ENCODE measurements at regions not wholly inside any gene's neighbourhood (a gene's known extent, or its start where the extent isn't known, plus 50 kb on each side); places are given as distances from the start of the nearest gene placed in this dataset.

- Mint-ChIP-seq H3K27ac (no peak overlapping the region), H3K9me3 (ENCODE audit: low read depth) (no peaks in the 10 kb centered on the region), H3K4me1 (ENCODE audit: low read depth) (no peaks in the 10 kb centered on the region), H3K36me3 (no peaks in the 10 kb centered on the region), H3K27me3 (no peaks in the 10 kb centered on the region), H3K4me3 (no peak overlapping the region)
Observed at GRCh38 chr7:15801041-15801440, 114.6 kb upstream of the MEOX2 start.

DNA sequence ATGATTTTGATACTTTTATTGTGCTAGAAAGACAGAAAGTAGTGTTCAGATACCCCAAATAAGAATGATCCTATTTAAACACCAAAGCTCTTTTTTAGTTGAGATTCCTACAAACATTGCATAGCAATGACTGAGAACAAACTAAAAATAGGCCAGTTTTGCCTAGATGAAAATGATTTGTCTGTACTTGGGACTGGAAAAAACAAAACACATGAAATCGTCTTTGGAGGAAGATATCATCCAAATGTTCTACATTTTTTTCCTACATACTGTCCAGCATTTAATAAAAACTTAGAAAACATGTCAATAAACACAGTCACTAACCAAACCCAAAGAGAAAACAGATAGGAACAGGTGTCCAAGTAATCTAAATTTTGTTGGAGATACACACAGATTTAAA, 111.6 kb upstream of the MEOX2 start:
- H3K4me1 Mint-ChIP-seq (ENCODE audit: low read depth) = no peaks in the 10 kb centered on the region
- no peak overlapping the region for H3K4me3 Mint-ChIP-seq
- no peaks in the 10 kb centered on the region for H3K27me3 Mint-ChIP-seq
- no peak overlapping the region for H3K27ac Mint-ChIP-seq
- H3K36me3 Mint-ChIP-seq = no peaks in the 10 kb centered on the region
- H3K9me3 Mint-ChIP-seq (ENCODE audit: low read depth) = no peaks in the 10 kb centered on the region

DNA sequence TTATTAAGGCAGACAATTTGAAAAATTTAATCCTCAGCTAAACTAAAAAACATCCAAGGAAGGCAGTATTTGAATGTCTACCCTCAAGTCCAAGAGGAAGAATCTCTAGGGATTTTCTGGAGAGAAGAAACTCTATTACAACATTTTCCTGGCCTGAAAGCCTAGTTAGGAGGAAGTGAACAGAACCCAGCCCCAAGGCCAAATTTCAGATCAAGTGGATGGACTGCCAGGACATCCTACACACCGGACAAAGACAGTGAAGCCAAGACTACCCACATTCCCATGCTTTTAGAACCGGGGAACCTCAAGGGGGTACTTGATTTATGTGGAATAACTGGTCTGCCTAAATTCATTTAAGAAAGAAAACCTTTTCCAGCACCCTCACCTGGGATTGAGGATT, 108.9 kb upstream of the MEOX2 start:
- Mint-ChIP-seq H3K4me3 (no peak overlapping the region), H3K4me1 (ENCODE audit: low read depth) (no peaks in the 10 kb centered on the region), H3K36me3 (no peaks in the 10 kb centered on the region), H3K27ac (no peak overlapping the region), H3K9me3 (ENCODE audit: low read depth) (no peaks in the 10 kb centered on the region), H3K27me3 (no peaks in the 10 kb centered on the region)

DNA sequence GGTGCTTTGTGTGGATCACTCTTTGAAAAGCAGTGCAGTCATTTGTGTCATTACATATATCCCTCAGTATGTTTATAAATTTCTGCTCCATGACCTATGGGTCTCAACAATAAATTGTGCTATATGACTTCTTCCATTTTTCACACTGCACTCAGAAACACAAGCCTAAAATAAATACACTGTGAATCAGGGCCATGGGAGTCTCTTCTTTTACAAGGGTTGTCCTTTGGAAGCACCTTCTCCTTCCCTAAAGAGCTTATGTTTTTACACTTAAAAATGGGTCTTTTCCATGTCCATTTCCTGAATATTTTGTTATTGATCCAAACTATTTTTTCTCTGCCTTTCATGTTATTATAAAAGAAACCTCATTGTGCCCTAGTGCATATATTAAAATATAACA, 108.3 kb upstream of the MEOX2 start:
- Mint-ChIP-seq H3K4me3 (no peak overlapping the region), H3K27ac (no peak overlapping the region), H3K4me1 (ENCODE audit: low read depth) (no peaks in the 10 kb centered on the region), H3K36me3 (no peaks in the 10 kb centered on the region), H3K27me3 (no peaks in the 10 kb centered on the region), H3K9me3 (ENCODE audit: low read depth) (peaks cover 5% of the 10 kb centered on the region)

DNA sequence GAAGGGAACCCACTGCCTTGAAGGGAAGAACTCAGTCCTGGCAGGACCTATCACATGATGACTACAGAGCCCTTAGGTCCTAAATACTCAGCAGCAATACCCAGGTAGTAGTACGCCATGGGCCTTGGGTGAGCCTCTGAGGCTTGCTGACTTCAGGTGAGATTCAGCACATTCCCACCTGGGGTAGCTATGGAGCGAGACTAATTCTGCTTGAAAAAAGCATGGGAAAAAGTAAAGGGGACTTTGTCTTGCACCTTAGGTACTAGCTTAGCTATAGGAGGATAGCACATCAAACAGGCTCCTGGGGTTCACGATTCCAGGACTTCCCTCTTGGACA, 98.2 kb upstream of the MEOX2 start:
- no peak overlapping the region for H3K4me3 Mint-ChIP-seq
- no peaks in the 10 kb centered on the region for H3K27me3 Mint-ChIP-seq
- no peak overlapping the region for H3K27ac Mint-ChIP-seq
- no peaks in the 10 kb centered on the region for H3K4me1 Mint-ChIP-seq (ENCODE audit: low read depth)
- no peaks in the 10 kb centered on the region for H3K36me3 Mint-ChIP-seq
- H3K9me3 Mint-ChIP-seq (ENCODE audit: low read depth) = peaks cover 12% of the 10 kb centered on the region

DNA sequence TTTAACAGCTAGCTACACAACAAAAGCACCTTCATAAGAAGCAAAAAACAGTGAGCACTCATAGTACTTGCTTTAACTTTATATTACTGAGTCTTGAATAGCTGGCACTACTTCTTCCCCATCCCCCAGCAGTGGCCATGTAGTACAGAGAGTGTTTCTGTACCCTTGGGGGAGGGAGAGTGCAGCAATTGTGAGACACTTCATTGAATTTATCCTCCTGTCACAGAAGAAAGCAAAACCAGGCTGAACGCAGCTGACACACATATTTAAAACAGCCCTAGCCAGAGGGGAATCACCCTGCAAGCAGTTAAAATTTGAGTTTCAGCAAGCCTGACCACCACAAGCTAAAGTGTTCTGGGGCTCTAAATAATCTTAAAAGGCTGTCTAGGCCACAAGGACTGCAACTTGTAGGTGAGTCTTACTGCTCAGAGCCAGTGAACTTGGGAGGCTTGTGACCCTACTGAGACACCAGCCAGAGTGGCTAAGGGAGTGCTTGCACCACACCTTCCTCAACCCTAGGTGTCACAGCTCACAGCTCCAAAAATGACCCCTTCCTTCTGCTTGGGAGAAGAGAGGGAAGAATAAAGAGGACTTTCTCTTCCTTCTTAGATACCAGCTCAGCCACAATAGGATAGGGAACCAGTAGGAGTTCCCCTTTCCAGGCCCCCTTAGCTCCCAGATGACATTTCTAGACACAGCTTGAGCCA, 97.7 kb upstream of the MEOX2 start:
- H3K4me3 Mint-ChIP-seq = no peak overlapping the region
- H3K4me1 Mint-ChIP-seq (ENCODE audit: low read depth) = no peaks in the 10 kb centered on the region
- no peaks in the 10 kb centered on the region for H3K36me3 Mint-ChIP-seq
- no peak overlapping the region for H3K27ac Mint-ChIP-seq
- H3K27me3 Mint-ChIP-seq = no peaks in the 10 kb centered on the region
- H3K9me3 Mint-ChIP-seq (ENCODE audit: low read depth) = peaks cover 12% of the 10 kb centered on the region

GRCh38 chr7:15782656-15783055, 96.2 kb upstream of the MEOX2 start:
- H3K4me3 Mint-ChIP-seq = no peak overlapping the region
- H3K36me3 Mint-ChIP-seq = no peaks in the 10 kb centered on the region
- H3K27me3 Mint-ChIP-seq = no peaks in the 10 kb centered on the region
- H3K27ac Mint-ChIP-seq = no peak overlapping the region
- no peaks in the 10 kb centered on the region for H3K4me1 Mint-ChIP-seq (ENCODE audit: low read depth)
- H3K9me3 Mint-ChIP-seq (ENCODE audit: low read depth) = peaks cover 9% of the 10 kb centered on the region

DNA sequence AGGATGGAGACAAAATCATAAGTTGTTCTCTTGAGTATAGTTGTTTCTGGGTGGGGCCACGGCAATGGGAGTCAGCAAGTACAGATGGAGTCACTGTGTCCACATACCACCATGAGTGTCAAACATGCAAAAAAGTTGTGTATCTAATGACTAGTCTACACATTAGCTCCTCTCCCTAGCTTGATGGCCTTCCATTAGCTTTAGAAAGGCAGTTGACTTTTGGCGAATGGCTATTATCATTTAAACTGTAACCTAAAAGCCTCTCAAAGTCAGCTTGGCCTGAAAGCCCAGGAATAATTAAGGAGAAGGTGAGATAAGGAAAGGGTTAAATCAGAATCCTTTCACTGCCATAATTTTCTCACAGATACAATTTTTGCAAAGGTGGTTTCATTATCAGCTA, 95.5 kb upstream of the MEOX2 start:
- no peaks in the 10 kb centered on the region for H3K4me1 Mint-ChIP-seq (ENCODE audit: low read depth)
- no peaks in the 10 kb centered on the region for H3K27me3 Mint-ChIP-seq
- no peak overlapping the region for H3K4me3 Mint-ChIP-seq
- H3K9me3 Mint-ChIP-seq (ENCODE audit: low read depth) = peaks cover 6% of the 10 kb centered on the region
- H3K36me3 Mint-ChIP-seq = no peaks in the 10 kb centered on the region
- H3K27ac Mint-ChIP-seq = no peak overlapping the region

GRCh38 chr7:15780271-15780670, 93.8 kb upstream of the MEOX2 start:
- Mint-ChIP-seq H3K4me3 (no peak overlapping the region), H3K36me3 (no peaks in the 10 kb centered on the region), H3K27ac (no peak overlapping the region), H3K9me3 (ENCODE audit: low read depth) (no peaks in the 10 kb centered on the region), H3K4me1 (ENCODE audit: low read depth) (no peaks in the 10 kb centered on the region), H3K27me3 (no peaks in the 10 kb centered on the region)

DNA sequence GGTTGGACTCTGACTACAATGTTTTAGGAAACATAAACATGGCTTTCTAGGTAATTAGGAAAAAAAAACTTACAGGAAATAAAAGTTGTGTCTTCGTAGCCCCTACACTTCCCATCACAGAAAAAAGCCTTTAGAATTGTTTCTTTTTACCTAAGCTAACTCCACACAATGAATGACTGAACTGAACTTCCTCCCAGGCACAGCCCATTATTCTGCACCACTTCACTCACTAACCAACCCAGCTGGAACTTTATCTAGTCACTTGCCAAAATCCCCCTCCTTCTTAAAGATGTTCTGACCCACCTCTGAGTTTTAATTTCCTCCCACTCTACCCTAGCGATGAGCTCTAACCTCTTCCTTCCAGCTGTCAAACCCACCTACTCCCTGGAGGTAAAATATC, 91.7 kb upstream of the MEOX2 start:
- no peak overlapping the region for H3K27ac Mint-ChIP-seq
- H3K27me3 Mint-ChIP-seq = no peaks in the 10 kb centered on the region
- no peaks in the 10 kb centered on the region for H3K36me3 Mint-ChIP-seq
- no peaks in the 10 kb centered on the region for H3K9me3 Mint-ChIP-seq (ENCODE audit: low read depth)
- no peak overlapping the region for H3K4me3 Mint-ChIP-seq
- no peaks in the 10 kb centered on the region for H3K4me1 Mint-ChIP-seq (ENCODE audit: low read depth)

DNA sequence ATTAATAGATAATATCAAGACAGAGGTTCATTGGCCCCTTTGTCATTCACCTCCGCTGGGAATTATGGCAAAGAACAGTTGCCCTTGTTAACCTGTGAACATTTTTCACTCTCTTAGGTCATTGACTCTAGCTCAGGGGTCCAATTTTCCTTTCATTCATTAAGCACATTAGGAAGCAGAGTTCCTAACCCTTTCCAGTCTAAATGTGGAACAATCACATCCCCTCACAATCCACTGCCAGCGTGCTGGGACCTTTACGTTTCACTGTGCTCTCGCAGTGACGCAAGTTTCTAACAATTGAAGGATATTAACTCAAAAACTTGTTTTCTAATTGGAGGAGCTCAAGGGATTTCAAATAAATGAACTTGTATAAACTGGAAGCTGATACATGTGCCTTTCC, 79.3 kb upstream of the MEOX2 start:
- Mint-ChIP-seq H3K27me3 (no peaks in the 10 kb centered on the region), H3K4me3 (no peak overlapping the region), H3K27ac (no peak overlapping the region), H3K9me3 (ENCODE audit: low read depth) (peaks cover 7% of the 10 kb centered on the region), H3K36me3 (no peaks in the 10 kb centered on the region), H3K4me1 (ENCODE audit: low read depth) (no peaks in the 10 kb centered on the region)

DNA sequence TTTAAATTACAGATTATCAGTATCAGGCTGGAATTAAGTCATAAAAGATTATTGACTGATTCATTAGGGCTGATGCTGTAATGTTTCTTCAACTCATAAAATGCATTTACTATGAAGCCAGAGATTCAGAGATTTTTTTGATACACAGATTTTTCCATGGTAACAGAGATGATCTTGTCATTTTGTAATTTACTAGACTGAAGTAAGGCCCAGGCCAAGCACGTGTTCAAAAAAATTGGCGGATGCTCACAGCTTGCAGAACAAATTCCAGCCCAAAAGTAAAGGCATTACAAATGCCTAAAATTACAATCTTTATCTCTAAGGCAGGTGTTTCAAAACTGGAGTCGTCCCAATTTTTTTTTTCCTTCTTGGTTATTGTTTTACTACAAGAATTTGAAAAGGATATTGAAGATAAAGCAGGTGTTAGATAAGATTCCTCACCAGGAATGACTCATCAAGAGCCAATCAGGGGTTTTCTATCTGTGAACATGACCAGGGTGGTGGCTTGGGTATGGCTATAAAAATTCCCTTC, 78.4 kb upstream of the MEOX2 start:
- Mint-ChIP-seq H3K36me3 (no peaks in the 10 kb centered on the region), H3K9me3 (ENCODE audit: low read depth) (peaks cover 3% of the 10 kb centered on the region), H3K27ac (no peak overlapping the region), H3K4me1 (ENCODE audit: low read depth) (no peaks in the 10 kb centered on the region), H3K4me3 (no peak overlapping the region), H3K27me3 (no peaks in the 10 kb centered on the region)

DNA sequence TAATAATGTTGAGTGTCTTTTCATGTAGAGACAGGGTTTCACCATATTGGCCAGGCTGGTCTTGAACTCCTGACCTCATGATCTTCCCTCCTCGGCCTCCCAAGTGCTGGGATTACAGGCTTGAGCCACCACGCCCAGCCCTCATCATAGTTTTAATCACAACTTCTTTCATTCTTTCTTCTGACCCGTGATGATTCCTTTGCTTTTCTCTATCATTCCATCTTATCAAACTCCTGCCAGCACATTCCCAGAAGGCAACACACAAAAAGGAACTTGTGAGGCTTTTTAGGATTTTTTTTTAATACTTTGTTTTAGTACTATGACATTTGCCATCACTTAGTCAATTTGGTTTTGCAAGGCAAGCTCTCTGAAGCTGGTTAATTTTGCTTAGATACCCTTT, 77.5 kb upstream of the MEOX2 start:
- H3K4me1 Mint-ChIP-seq (ENCODE audit: low read depth) = no peaks in the 10 kb centered on the region
- H3K4me3 Mint-ChIP-seq = no peak overlapping the region
- no peaks in the 10 kb centered on the region for H3K36me3 Mint-ChIP-seq
- H3K9me3 Mint-ChIP-seq (ENCODE audit: low read depth) = no peaks in the 10 kb centered on the region
- no peak overlapping the region for H3K27ac Mint-ChIP-seq
- no peaks in the 10 kb centered on the region for H3K27me3 Mint-ChIP-seq

DNA sequence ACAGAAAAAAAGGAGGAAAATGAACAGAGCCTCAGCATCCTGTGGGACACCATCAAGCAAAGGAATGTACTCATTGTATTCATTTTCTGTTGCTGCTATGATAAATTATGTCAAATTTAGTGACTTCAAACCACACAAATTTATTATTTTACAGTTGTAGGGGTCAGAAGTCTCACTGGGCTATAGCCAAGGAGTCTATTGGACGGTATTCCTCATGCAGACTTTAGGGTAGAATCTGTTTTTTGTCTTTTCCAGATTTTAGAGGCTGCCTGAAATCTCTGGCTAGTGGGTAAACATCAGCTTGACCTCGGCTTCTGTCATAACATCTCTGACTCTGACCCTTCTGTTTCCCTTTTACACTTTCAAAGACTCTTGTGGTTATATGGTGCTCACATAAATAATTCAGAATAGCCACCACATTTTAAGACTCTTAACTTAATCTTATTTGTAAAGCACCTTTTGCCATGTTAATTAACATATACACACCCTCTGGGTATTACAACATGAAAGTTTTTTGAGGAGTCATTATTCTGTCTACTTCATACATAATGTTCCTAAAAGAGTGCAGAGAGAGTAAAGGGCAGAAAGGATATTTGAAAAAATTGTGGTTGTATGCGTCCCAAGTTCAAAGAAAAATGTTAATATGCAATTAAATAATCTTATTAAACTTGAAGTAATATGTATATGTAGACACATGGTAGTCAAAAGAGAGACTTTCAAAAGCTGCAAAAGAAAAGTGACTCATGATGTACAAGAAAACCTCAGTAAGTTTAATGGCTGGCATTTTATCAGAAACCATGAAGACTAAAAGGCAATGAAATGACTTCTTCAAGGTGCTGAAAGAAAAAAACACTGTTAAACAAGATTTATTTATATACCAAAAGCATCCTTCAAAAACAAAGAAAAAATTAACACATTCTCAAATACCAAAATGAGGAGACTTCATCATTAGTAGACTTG, 70.8 kb upstream of the MEOX2 start:
- H3K27ac Mint-ChIP-seq = no peak overlapping the region

GRCh38 chr7:15755061-15755460, 68.6 kb upstream of the MEOX2 start:
- Mint-ChIP-seq H3K27me3 (no peaks in the 10 kb centered on the region), H3K27ac (no peak overlapping the region), H3K36me3 (no peaks in the 10 kb centered on the region), H3K9me3 (ENCODE audit: low read depth) (peaks cover 7% of the 10 kb centered on the region), H3K4me1 (ENCODE audit: low read depth) (no peaks in the 10 kb centered on the region), H3K4me3 (no peak overlapping the region)

More for the DNA sequence above, 70.8 kb upstream of the MEOX2 start:
- no peak overlapping the region for H3K4me3 Mint-ChIP-seq
- no peaks in the 10 kb centered on the region for H3K36me3 Mint-ChIP-seq
- H3K27me3 Mint-ChIP-seq = no peaks in the 10 kb centered on the region
- no peaks in the 10 kb centered on the region for H3K4me1 Mint-ChIP-seq (ENCODE audit: low read depth)
- no peaks in the 10 kb centered on the region for H3K9me3 Mint-ChIP-seq (ENCODE audit: low read depth)
